Activated T-helper 9 cell treated with anti-CD3 and anti-CD28 coated beads, Interleukin-2, amount 50 U/mL, for 16 hours (primary cell): ENCODE measurements at regions not wholly inside any gene's neighbourhood (a gene's known extent, or its start where the extent isn't known, plus 50 kb on each side); places are given as distances from the start of the nearest gene placed in this dataset.

ENCODE experiments used
- DNase-seq: peaks from one replicate; pipeline ENCODE4 v3.0.0-alpha.2; 2020; ENCODE audit warnings: low read depth

DNA sequence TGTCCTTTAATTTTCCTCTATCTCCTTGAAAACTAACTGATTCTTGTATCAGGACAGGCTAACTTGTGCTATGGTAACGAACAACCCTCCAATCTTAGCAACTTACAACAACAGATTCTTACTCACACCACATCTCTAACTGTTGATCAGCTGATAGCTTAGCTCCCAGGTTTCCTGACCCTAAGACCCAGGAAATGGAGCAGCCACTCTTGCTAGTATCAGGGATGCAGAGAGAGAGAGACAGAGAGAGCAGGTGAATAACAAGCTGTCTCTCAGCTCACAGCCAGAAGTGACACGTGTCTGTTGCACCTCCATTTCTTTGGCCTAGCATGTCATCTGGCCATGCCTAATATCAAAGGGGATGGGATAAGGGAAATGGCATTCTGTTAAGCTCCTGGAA, 1289.0 kb upstream of the AUTS2 start:
- DNase-seq, result no peak

GRCh38 chr7:68309806-68310205, 1288.5 kb upstream of the AUTS2 start:
- DNase-seq, result no peak

- DNase-seq, result no peak
Measured at GRCh38 chr7:68311958-68312357, 1286.3 kb upstream of the AUTS2 start.

GRCh38 chr7:68313806-68314205, 1284.5 kb upstream of the AUTS2 start:
- DNase-seq, result no peak

GRCh38 chr7:68314208-68314607, 1284.1 kb upstream of the AUTS2 start:
- DNase-seq, result no peak

DNA sequence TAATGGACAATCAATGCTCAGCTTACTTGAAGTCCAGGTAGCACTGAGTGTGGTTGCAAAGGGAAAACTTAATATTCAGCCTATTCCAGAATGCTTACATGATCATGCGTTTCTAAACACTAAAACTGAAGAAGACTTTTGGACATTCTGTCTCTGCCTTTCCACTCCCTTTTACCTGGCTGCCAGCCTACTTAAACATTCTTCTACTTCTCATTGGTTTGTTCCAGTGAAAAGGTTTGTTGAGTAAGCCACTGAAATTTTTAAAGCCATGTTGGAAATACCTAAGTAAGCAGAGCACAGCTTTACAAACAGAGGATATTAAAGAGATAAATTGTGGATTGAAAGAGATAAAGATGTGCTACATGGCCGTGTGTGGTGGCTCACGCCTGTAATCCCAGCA, 1280.8 kb upstream of the AUTS2 start:
- no peak for DNase-seq

GRCh38 chr7:68319061-68319460, 1279.2 kb upstream of the AUTS2 start:
- DNase-seq, result no peak

GRCh38 chr7:68321076-68321639, 1277.1 kb upstream of the AUTS2 start:
- no peak for DNase-seq

DNA sequence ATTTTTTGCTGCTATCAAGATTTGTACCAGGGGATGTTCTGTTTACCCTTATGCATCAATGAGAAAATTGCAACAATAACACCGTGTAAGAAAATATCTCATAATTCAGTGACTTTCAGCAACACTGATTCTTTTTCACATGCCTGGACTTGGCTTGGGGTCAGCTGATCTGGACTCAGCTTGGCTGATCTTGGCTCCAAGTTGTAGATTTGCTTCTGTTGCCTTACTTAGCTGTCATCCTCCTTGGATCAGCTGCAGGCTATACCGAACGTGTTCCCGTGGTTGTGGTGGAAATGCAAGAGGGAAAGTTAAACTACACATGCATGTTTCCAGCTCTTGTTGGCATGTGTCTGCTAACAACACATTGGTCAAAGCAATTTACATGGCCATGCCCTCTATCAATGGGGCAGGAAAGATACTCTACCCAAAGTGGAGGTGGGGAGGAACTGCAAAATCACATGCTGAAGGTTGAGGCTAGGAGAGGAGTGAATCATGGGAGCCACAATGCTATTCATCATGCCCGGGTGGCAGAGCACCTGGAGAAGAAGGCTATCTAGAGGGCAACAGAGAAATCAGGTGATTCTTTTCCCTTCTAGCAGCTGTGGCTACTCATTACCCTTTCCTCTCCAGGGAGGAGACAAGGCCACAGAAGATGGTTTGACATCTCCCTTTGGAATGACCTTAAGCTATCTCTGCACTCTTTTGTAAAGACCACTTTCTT, 1276.3 kb upstream of the AUTS2 start:
- no peak for DNase-seq

GRCh38 chr7:68324621-68325020, 1273.7 kb upstream of the AUTS2 start:
- DNase-seq, result no peak

DNA sequence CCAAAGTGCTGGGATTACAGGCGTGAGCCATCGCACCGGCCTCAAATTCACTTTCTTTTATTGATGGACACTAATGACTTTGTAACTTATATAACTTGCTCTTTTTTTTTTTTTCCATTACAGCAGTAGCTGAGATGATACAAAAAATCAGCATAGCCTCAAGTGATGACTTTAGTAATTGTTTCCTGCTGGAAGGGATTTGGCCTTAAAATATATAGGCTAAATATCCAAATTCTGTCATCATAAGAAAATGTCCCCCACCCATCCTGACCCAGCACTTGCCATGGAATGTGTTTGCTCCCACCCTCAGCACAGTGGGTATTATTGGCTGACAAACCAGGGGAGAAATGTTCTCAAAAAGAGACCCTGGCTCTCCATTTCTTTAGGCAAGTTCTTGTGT, 1264.1 kb upstream of the AUTS2 start:
- DNase-seq, result no peak

GRCh38 chr7:68334636-68335272, 1263.5 kb upstream of the AUTS2 start:
- DNase-seq, result no peak

DNA sequence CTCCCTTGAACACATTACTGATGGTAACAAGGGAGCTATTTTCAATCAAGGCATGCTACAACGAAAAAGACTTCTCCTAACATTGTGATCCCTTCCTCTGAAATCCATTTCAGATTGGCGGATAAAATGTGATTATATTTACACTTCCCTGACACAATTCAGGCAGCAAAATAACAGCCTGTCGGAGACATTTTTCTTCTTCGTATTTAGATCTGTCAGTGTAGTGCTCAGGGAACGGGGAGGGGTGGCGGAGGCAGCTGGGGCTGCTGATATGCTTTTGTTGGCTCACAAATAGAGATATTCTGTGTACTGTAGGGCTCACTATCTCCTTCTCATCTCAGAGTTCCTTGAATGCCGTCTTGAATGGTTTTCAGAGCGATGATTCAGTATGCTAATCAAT, 1261.7 kb upstream of the AUTS2 start:
- DNase-seq, result no peak

- DNase-seq, result no peak
Measured at GRCh38 chr7:68348401-68348800, 1249.9 kb upstream of the AUTS2 start.

- DNase-seq, result no peak
Measured at GRCh38 chr7:68362745-68363518, 1235.3 kb upstream of the AUTS2 start.

DNA sequence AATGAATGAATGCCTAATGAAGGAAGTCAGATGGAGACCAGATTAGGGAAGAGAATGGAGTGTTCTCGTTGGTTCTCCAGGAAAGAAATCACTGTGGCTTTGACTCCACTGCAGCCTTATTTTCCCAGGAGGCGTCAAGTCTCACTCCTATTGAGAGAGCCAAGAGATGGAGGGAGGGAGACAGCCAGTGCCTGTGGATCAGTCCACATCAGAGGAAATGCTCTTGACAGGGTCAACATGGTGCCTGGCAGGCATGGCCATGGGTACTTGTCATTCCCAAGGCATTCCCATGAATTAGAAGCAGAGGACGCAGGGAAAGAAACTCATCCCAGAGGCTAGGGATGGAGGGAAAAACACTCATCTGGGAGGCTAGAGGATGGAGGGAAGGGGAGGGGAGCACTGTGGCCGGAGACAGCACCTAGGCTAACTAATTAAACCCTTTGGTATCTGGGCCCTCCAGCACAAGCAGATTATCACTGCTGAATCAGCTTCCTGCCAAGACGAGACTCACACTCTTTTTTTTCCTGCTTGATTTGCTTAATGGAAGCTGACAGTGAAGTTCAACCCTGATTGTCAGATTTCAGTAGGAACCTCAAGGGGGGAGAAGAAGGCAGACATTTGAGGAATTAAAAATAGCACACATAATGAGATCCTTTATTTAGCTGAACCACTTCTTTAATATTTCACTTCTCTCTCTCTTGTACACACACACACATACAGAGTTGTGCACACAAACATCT, 1233.2 kb upstream of the AUTS2 start:
- no peak for DNase-seq

GRCh38 chr7:68371985-68372384, 1226.3 kb upstream of the AUTS2 start:
- DNase-seq, result no peak

DNA sequence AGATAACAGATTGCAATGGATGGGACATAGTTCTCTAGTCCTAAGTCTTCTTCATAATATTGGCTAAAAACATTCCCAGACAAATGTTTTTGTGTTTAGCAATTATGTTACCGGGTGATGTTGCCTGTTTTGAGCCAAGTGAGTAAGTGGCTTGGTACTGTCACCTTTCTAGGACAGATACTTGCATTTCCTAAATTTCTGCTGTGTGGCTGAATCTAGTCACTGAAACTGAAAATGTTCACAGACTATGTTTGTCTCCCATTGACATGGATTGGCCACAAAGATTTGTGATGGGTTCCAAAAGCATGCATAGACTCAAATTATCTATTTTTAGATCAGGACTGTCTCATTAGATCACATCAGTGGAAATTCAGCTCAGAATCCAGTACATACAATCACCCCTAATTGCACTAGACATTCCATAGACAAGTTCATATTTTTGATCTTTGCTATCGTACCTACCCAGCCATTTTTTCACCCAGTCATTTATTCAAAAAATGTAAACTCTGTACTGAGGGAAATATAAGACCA, 1222.1 kb upstream of the AUTS2 start:
- DNase-seq, result no peak

- DNase-seq, result no peak
Measured at GRCh38 chr7:68381731-68382130, 1216.5 kb upstream of the AUTS2 start.

DNA sequence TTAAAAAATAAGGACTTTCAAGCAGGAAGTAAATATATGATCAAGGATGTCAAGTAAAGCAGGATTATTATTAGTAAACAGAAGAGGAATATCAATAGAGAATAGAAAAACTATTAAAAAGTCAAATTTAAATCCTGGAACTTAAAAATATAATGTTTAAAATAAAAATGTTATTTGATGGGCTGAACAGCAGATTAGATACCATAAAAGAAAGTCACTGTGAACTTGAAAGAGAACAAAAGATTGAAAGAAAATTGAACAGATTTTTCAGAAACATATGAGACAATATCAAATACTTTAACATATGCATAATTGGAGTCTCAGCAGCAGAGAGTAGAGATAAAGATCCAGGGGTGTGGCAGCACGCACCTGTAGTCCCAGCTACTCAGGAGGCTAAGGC, 1213.7 kb upstream of the AUTS2 start:
- DNase-seq, result no peak

DNA sequence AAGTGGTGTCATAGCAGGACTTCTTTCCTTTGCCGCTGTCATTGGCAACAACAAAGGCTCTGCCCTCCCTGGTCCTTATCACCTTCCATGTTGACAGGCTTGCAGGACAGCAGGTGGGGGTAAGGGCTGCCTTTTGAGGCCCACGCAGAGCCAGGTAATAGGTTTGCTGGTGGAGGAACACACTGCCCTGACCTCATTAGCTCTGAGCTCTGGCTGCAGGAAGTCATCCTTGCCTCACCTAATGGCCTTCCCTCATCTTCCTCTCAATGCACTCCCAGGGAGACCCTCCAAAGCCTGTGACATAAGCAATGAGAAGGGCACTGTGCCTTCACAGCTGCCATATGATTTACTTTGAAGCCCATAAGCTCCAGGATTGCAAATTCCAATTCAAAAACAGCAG, 1205.2 kb upstream of the AUTS2 start:
- no peak for DNase-seq

DNA sequence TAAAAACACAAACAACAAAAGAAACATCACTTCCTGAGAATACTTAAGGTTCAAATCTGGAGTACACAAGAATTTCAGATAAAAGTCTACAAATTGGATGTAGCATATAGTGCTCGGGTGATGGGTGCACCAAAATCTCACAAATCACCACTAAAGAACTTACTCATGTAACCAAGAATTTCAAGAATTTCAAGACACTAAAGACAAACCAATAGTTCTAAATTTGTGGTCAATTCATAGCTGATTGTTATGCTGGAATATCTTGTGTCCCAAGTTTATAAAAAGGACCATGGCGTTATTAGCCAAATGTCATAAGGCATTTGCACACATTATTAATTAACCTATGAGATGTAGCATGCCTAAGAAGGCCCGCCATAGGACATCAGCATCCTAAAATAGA, 1204.1 kb upstream of the AUTS2 start:
- DNase-seq, result no peak
